Vagina (tissue), 2 donors: ENCODE measurements at regions not wholly inside any gene's neighbourhood (a gene's known extent, or its start where the extent isn't known, plus 50 kb on each side); places are given as distances from the start of the nearest gene placed in this dataset.
"Not testable (repeated sequence)": the region's sequence is repeated elsewhere in the genome, so short reads cannot be mapped to it uniquely, and the experiment has no call there.

Experiments used
- CTCF ChIP-seq, 3 experiments: fragments of 450-650 bp in 2 of 3; fragments of 200-600 bp in 1 of 3; sonication (generic) in 1 of 3; IDR thresholded peaks; one replicate each; pipeline ENCODE4 v1.5.1; 2017 to 2019; ENCODE audit warnings: antibody characterized with exemption in 3 of 3, mild to moderate bottlenecking in 2 of 3, moderate library complexity in 2 of 3
- POLR2A ChIP-seq, 2 donors: fragments of 450-650 bp; IDR thresholded peaks; one replicate each; pipeline ENCODE4 v1.6.1; 2017; ENCODE audit warnings: antibody characterized with exemption in 2 of 2, mild to moderate bottlenecking in 2 of 2, moderate library complexity in 2 of 2
- POLR2AphosphoS5 ChIP-seq, 2 donors: sonication (generic); formaldehyde crosslinking; IDR thresholded peaks; one replicate each; pipeline ENCODE4 v1.9.0; 2017; ENCODE audit warnings: antibody characterized with exemption in 2 of 2, mild to moderate bottlenecking in 2 of 2, low read depth in 1 of 2; ENCODE audit not compliant: insufficient read depth in 1 of 2

GRCh38 chr15:22196423-22196822 is 116.1 kb downstream of the OR4M2 start:
- not testable (repeated sequence) for TF ChIP-seq POLR2AphosphoS5 (IDR thresholded peaks at IDR 0.05; ENCODE audit: insufficient read depth in 1 of 2, low read depth in 1 of 2); CTCF (IDR thresholded peaks at IDR 0.05); POLR2A (IDR thresholded peaks at IDR 0.05)
